GM18951 (cell line): ENCODE measurements at regions not wholly inside any gene's neighbourhood (a gene's known extent, or its start where the extent isn't known, plus 50 kb on each side); places are given as distances from the start of the nearest gene placed in this dataset.
"Not testable (repeated sequence)": the region's sequence is repeated elsewhere in the genome, so short reads cannot be mapped to it uniquely, and the experiment has no call there.

ENCODE experiments used
- POLR2A ChIP-seq: IDR thresholded peaks from 4 replicates; pipeline ENCODE4 v1.6.1; 2011; ENCODE audit warnings: mild to moderate bottlenecking; ENCODE audit not compliant: insufficient read length, insufficient read depth; ENCODE audit errors: extremely low read depth
- in situ Hi-C: fragments of 300-500 bp; cut with MboI; formaldehyde crosslinking; loops from one replicate; pipeline ENCODE4 v1.12.0; 2022; ENCODE audit warnings: low sequenced_read_pairs, mixed read lengths, inconsistent platforms; ENCODE audit not compliant: unreplicated experiment

DNA sequence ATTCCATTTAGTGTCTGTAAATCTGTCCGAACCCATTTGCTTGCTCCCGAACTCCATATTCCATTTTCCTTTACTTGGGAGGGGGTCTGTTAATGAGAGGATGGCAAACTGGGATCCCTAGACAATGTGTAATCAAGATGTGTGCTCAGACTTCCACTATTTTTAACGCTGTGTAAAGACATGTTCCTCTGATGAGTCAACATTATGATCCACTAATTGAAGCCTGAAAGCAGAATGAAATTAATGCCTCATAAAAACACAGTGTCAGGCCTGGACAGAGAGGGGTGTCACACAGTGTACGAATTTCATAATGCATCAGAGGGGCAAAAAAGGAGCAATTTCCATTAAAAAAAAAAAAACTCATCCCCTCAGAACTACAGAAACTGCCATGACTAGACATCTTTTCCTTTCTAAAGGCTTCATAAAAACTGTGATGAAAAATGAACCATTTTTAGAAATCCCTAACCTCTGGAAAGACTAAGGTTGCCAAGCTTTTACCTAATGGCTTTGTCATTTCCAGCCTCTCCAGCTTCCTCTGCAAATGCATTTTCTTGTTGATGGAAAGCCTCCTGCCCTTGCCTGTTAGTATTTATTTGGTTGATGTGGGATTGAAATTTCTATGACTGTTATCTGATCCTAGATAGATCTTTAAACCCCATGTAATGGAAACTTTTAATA, 209.2 kb upstream of the DCC start:
- TF ChIP-seq POLR2A: no peak
- in situ Hi-C loops: no loop called here

DNA sequence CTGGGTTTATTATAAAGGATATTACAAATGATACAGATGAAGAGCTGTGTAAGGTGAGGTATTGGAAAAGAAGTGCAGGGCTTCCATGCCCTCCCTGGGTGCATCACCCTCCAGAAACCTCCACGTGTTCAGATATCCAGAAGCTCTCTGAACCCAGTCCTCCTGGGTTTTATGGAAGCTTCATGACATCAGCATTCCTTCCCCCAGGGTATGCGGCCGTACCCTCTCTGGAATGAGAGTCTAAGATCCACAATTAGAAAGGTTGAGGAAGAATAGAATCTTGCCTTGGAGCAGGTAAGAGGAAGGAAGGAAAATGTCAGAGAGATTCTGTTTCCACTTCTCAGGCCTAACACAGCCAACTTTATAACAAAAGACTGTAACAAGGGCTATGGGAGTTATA, 208.2 kb upstream of the DCC start:
- no peak for TF ChIP-seq POLR2A
- in situ Hi-C loops: no loop called here

DNA sequence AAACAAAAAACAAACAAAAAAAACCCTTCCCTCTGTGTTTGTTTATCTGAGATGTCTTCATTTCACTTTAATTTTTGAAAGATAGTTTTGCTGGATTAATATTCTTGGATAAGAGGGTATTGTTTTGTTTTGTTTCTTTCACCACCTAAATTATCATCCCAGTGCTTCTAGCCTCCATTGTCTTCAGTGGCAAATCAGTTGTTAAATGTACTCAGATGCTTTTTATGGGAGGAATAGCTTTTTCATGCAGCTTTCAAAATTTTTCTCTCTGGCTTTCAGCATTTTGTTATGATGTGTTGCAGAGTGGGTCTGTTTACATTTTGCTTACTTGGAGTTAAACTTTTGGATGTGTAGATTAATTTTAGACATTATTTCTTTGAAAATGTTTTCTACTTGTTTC, 203.5 kb upstream of the DCC start:
- no peak for TF ChIP-seq POLR2A
- in situ Hi-C loops: no loop called here

DNA sequence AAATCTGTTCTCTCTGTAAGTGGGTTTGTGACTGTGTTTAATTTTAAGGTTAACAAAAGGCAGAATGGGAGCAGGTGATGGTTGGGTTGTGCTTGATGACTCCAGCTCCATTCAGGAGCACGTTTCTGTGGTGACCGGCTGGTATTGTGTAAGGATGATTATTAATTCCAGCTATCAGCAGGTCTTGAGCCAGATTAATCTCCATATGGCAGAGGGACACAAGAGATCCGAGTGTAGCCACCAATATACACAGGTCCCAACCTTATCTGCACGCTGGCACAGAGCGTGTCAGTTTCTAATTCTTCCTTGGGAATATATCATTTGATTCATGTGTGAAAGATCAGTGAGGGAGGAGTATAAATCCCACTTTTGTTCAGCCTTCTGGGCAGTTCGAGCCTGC, 199.0 kb upstream of the DCC start:
- no peak for TF ChIP-seq POLR2A
- in situ Hi-C loops: no loop called here

DNA sequence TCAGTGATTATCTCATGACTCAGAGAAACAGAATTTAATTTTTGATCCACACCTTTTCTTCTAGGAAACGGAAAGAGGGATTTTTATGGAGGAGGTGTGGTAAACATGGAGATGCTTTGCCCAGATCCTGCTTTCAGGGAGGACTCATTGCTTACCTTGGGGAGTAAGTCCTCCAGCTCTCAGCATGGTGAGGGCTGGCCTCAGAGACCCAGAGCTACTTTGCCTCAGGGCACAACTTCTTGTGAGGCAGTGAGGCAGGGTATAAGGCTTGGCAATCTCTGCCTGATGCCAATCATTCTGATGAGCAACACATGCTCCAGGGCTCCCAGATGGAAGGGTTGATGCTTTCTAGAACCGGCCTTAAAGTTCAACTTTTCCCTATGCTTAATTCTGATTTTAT, 189.9 kb upstream of the DCC start:
- no peak for TF ChIP-seq POLR2A

DNA sequence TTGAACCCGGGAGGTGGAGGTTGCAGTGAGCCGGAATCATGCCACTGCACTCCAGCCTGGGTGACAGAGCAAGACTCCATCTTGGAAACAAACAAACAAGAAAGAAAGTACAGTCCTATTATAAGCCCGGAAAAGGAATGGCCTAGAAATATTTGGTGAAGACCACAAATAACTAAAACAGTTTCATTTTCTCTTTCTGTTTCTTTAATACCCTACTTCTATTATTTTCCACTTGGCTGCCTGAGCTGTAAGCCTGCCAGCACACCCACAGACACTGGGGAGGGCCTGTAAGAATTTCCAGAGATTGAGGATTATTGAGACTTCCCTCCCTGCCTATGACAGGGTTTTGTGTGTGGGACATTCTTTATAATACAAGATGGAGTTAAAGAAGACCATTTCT, 188.0 kb upstream of the DCC start:
- TF ChIP-seq POLR2A: no peak
- in situ Hi-C loops: no loop called here

More for the DNA sequence above, 189.9 kb upstream of the DCC start:
- in situ Hi-C loops: no loop called here

DNA sequence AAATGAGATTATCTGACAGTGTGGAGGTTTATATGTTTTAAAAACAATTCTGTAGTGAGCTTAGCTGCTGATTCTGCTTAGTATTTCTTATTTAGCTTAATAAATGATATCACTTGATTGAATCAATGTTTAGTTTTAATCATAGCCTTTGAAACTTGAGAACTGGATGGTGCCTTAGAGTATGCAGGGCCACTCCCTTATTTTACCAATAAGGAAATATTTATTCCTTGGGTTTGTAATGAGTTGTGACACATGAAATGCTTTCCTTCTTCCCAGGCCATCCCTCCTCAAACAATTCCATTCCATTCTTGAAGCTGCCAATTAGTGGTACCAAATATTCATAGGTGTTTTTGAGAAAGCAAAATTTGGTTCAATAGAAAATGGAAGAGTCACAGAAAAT, 183.8 kb upstream of the DCC start:
- in situ Hi-C loops: no loop called here
- TF ChIP-seq POLR2A: no peak

DNA sequence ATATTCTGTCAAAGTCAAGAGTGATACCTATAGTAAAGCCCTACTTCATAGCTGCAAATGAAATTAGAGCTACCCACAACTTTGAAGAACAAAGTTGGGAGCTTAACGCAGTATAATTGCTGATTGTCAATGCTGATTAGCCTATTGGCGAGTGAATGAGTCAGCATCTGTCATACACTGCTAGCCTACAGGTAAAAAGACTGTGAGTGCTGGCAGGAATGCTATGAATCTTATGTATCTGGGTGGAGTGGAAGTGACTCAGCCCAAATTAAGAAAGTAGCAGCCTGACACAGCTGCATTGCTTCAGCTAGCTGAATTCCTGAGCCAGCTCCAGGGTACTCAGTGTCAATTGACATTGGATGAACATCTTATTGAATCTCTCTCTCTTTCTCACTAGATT, 179.4 kb upstream of the DCC start:
- TF ChIP-seq POLR2A: no peak
- in situ Hi-C loops: no loop called here

DNA sequence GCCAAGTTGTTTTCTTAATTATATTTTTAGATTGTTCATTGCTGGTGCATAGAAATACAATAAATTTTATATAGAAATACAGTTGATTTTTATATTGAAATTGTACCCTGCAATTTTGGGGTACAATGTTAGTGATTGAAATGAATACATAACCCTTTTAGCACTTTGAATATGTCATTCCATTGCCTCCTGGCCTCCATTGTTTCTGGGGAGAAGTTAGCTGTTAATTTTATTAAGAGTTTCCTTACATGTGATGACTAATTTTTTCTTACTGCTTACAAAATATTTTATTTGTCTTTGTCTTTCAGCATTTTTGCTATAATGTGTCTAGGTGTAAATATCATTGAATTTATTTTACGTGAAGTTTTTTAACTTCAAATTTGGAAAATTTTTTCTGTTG, 176.5 kb upstream of the DCC start:
- TF ChIP-seq POLR2A: no peak
- in situ Hi-C loops: no loop called here

DNA sequence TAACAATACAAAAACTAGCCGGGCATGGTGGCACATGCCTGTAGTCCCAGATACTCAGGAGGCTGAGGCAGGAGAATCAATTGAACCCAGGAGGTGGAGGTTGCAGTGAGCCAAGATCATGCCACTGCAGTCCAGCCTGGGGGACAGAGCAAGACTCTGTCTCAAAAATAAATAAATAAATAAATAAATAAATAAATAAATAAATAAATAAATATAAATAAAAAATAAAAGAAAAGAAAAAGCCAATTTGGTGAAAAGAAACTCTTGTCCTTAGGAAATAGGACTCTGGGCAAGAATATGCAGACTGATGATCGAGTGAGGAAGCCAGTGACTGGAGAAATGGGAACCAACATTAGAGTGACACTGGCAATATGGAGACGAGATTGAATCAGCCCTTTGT, 171.9 kb upstream of the DCC start:
- in situ Hi-C loops: not testable (repeated sequence)

DNA sequence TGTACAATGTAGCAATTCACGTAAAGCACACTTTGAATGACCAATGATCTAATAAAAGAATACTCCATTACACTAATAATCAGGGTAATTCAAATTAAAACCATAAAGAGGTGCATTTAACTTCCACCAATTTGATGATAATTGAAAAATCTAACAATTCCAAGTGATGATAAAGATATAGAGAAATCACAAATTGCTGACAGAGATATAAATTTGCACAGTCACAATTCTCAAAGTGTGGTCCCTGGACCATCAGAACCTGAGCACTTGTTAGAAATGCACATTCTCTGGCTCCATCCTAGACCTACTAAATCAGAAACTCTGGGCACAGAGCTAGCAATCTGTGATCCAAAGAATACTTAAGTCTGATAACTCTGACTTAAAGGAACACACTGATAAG, 165.8 kb upstream of the DCC start:
- TF ChIP-seq POLR2A: no peak
- in situ Hi-C loops: no loop called here

DNA sequence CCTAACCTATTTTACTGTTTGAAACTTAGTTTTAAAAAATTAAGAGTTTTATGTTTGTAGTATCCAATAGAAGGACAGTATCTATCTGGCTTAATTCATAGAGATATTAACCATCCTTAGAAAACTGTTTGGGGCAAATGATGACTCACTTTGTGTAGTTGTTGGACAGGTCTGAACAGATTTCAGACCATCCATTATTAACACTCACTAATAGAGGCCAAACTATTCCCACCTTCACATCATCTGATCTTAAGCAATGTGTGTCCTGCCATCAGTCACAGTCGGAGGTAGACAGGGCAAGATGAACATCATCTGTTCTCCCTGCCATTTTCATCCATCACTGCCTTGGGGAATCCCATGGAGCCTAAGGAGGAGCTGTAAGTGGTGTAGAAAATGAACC, 164.6 kb upstream of the DCC start:
- no peak for TF ChIP-seq POLR2A
- in situ Hi-C loops: no loop called here

DNA sequence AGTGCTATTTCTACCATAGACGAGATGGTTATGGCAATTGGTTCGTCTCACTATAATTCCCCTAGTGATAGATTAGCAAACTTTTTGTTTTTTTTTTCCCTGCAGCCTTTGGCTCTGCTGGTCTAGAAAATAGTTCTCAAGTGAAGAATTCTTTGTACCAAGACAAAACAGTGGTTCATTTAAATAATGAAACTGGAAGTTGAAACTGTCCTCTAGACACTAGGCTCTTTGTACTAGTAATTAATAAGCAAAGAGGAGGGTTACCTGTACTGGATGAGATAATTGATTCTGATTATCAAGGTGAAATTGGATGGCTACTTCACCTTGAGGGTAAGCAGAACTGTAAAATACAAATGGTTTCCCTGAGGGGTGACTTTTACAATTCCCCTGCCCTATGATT, 156.9 kb upstream of the DCC start:
- no peak for TF ChIP-seq POLR2A
- in situ Hi-C loops: no loop called here

DNA sequence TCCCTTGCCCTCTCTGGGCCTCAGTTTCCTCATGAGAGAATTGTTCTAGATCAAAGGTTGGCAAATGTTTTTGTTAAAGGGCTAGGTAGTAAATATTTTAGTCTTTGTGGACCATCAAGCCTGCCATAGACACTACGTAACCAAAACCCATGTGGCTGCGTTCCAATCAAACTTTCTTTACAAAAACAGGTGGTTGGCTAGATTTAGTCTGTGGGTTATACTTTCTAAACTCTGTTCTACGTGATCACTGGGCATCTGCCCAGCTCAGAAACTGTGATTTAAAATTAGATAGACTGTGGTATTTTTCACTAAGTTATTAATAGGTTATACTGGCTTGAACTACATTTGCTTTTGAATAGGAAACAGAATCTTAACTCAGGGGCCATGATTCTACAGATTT, 149.8 kb upstream of the DCC start:
- in situ Hi-C loops: no loop called here

DNA sequence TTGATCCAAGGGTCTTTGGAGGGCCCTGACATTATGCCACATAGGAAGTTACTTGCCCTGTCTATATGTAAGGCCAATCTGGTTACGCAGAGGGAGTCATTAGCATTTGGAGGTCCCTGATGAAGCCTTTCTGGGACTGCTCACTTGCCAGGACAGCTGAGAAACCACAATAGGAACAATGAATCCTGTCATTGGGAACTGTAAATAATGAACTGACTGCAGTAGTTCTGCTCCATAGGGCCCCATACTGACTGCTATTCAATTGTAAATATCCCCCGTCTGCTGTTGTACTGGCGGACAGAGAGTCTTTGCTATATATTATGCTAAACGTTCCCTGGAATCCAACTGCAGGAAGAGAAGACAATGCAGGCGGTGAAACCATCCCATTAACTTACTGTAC, 149.4 kb upstream of the DCC start:
- no peak for TF ChIP-seq POLR2A
- in situ Hi-C loops: no loop called here

More for the DNA sequence above, 149.8 kb upstream of the DCC start:
- no peak for TF ChIP-seq POLR2A
